GM12865 (cell line): ENCODE measurements at regions not wholly inside any gene's neighbourhood (a gene's known extent, or its start where the extent isn't known, plus 50 kb on each side); places are given as distances from the start of the nearest gene placed in this dataset.

Experiments
- DNase-seq: peaks from one replicate; pipeline ENCODE4 v3.0.0; 2010; ENCODE audit warnings: low read depth
- H3K4me3 ChIP-seq: 2 replicates; pipeline ENCODE4 v1.5.1; 2011; ENCODE audit warnings: mild to moderate bottlenecking, low read depth, low read length, control low read depth
- TF ChIP-seq, protein P1 (sequence below): IDR thresholded peaks from 2 replicates; pipeline ENCODE4 v1.5.1; 2011; ENCODE audit warnings: low read length, control low read depth, low read depth, inconsistent platforms; ENCODE audit not compliant: insufficient read depth; ENCODE audit errors: missing control alignments

DNA sequence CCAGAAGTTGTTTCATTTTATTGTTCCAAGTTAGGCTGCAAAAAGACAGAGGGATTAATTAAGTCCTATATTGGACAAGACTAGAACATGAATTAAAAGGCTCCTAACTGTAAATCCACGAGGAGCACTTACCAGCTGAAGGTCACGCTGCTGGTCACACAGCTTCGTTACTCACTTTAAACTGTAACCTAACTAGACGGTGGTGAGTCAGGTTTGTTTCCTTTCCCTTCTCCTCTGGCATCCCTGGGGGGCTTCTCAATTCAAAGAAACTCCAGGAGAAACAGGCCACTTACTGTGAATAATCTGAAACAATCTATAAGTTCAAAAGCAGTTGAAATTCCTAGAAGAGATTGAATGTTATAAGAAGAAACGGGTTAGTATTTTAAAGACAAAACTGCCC lies 331.4 kb downstream of the BCAT1 start:
- DNase-seq, result no peak
- TF ChIP-seq, protein P1, sequence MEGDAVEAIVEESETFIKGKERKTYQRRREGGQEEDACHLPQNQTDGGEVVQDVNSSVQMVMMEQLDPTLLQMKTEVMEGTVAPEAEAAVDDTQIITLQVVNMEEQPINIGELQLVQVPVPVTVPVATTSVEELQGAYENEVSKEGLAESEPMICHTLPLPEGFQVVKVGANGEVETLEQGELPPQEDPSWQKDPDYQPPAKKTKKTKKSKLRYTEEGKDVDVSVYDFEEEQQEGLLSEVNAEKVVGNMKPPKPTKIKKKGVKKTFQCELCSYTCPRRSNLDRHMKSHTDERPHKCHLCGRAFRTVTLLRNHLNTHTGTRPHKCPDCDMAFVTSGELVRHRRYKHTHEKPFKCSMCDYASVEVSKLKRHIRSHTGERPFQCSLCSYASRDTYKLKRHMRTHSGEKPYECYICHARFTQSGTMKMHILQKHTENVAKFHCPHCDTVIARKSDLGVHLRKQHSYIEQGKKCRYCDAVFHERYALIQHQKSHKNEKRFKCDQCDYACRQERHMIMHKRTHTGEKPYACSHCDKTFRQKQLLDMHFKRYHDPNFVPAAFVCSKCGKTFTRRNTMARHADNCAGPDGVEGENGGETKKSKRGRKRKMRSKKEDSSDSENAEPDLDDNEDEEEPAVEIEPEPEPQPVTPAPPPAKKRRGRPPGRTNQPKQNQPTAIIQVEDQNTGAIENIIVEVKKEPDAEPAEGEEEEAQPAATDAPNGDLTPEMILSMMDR, result no peak
- no peak overlapping the region for H3K4me3 ChIP-seq

GRCh38 chr12:24615967-24616411 lies 332.9 kb downstream of the BCAT1 start:
- no peak for DNase-seq
- TF ChIP-seq, protein P1, result no peak
- H3K4me3 ChIP-seq, result no peak overlapping the region

DNA sequence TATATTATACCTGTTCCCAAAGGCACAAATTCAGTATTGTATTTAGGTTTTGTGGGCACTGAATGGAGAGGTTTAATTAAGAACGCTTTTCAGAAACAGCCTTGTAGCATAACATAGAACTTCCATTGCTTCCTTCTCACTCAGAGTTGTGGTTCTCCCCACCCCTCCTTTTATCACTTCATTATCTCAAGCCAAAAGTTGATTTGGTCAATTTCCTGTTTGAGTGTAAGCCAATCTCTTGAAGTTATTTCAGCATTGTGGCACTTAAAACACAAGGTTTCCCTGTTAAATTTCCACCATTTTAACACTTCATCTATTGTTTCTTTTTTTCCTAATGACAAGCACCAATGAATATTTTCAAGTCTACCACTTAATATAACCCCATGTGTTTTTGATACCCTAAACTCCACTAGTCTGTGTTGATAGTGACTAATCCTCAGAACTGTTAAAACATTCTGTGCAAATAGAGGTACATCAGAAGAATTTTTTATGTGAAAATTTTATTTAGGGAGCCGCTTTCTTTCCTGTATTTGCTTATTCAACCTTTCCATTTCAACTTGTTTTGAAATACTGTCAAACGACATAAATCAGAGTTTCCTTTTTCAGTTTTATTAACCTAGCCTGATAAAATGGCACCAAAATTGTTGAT lies 340.1 kb downstream of the BCAT1 start:
- TF ChIP-seq, protein P1, result no peak
- DNase-seq, result no peak
- no peak overlapping the region for H3K4me3 ChIP-seq

- TF ChIP-seq, protein P1, result no peak
- H3K4me3 ChIP-seq, result no peak overlapping the region
- DNase-seq, result no peak
These were observed 340.8 kb downstream of the BCAT1 start for GRCh38 chr12:24608108-24608507.

GRCh38 chr12:24605916-24606315 lies 343.0 kb downstream of the BCAT1 start:
- no peak for DNase-seq
- H3K4me3 ChIP-seq, result no peak overlapping the region
- TF ChIP-seq, protein P1, result no peak

DNA sequence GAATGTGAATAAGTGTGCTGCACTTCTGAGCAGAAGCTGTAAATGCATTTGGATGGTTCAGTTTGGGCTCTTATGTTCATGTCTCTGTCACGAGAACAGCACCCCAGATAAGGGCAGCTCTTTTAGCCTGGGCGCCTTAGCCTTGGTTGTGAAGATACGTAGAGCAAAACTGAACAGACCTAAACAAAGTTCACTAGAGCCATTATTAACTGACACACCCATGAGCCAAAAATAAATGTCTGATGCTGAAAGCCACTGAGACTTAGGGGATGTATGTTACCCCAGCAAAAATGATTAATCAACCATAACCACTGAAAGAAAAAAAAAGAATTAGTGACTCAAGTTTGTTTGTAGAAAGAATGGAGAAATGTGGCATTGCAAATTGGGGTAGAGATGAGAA lies 343.4 kb downstream of the BCAT1 start:
- TF ChIP-seq, protein P1, result no peak
- no peak for DNase-seq
- H3K4me3 ChIP-seq, result no peak overlapping the region

DNA sequence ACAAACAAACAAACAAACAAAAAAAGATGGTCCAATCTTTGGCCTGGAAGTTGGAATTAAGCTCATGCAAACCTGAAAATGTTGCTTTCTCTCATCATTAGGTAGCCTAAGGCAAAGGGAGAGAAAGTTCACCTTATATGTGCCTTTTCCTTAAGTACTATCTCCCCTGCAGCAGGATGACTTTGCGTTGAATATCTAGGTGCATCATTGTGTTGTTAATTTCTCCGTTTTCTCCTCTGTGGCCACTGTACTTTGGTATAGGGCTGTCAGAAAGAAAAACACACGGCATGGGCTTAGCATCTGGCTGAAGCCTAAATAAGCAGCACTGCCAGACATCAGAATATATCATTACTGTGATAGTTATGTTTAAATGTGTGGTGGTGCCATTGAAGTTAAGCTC lies 345.5 kb downstream of the BCAT1 start:
- no peak overlapping the region for H3K4me3 ChIP-seq
- TF ChIP-seq, protein P1, result no peak
- DNase-seq, result no peak
